NCI-H2196 (cell line): ENCODE measurements at regions not wholly inside any gene's neighbourhood (a gene's known extent, or its start where the extent isn't known, plus 50 kb on each side); places are given as distances from the start of the nearest gene placed in this dataset.

Experiments
- DNase-seq: peaks from one replicate; lab custom pipeline; 2025; ENCODE audit not compliant: unreplicated experiment; lab: John Stamatoyannopoulos, UW

GRCh38 chr17:36727052-36727451, 125.7 kb downstream of the MRM1 start:
- DNase-seq = no peak

- no peak for DNase-seq
These were observed 126.2 kb downstream of the MRM1 start for GRCh38 chr17:36727577-36727976.

- DNase-seq = no peak
These were observed 126.9 kb downstream of the MRM1 start for GRCh38 chr17:36728030-36728991.

- DNase-seq = no peak
These were observed 128.9 kb downstream of the MRM1 start for GRCh38 chr17:36730095-36730808.

- DNase-seq = peak; percentile 50
These were observed 129.6 kb downstream of the MRM1 start for GRCh38 chr17:36730857-36731490.

GRCh38 chr17:36731811-36732210, 130.4 kb downstream of the MRM1 start:
- peak; percentile 22 for DNase-seq

GRCh38 chr17:36732351-36732750, 131.0 kb downstream of the MRM1 start:
- no peak for DNase-seq

- no peak for DNase-seq
These were observed 135.1 kb downstream of the MRM1 start for GRCh38 chr17:36736201-36737156.

- DNase-seq = no peak
These were observed 137.8 kb downstream of the MRM1 start for GRCh38 chr17:36739208-36739607.

- DNase-seq = no peak
These were observed 138.8 kb downstream of the MRM1 start for GRCh38 chr17:36740157-36740556.

- no peak for DNase-seq
These were observed 139.9 kb downstream of the MRM1 start for GRCh38 chr17:36741019-36741902.

- no peak for DNase-seq
These were observed 141.1 kb downstream of the MRM1 start for GRCh38 chr17:36742267-36743000.

- peak; percentile 2 for DNase-seq
These were observed 141.7 kb downstream of the MRM1 start for GRCh38 chr17:36743130-36743529.

GRCh38 chr17:36746381-36747053, 145.1 kb downstream of the MRM1 start:
- DNase-seq = no peak

- no peak for DNase-seq
These were observed 146.5 kb downstream of the MRM1 start for GRCh38 chr17:36747861-36748260.

- no peak for DNase-seq
These were observed 146.9 kb downstream of the MRM1 start for GRCh38 chr17:36748272-36748671.

GRCh38 chr17:36749493-36749892, 148.1 kb downstream of the MRM1 start:
- no peak for DNase-seq

- DNase-seq = no peak
These were observed 149.0 kb downstream of the MRM1 start for GRCh38 chr17:36750316-36750885.
